ENCODE measurements at regions not wholly inside any gene's neighbourhood (a gene's known extent, or its start where the extent isn't known, plus 50 kb on each side); places are given as distances from the start of the nearest gene placed in this dataset.

DNA sequence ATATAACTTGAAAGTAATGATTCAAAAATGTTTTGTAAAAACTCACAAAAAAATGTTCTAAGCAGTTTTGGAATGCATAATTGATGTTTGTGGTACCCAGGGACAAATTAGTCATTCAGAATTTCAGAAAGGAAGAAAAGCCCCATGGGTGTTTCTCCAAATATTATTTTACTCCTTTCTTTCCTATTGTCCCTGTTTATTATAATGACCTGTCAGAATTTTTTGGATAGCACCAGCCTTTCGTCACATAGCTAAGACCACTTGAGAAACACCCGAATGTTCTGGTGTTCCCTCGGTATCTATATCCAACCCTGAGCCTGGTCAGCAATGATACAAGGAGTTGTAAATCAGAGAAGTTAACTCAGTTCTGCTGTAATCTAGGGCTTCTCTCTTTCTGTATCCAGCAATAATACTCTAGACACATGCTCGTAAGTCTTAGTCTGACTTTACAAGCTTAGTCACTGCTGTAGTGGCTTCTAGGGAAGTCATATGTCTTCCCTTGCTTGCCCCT, 64.8 kb upstream of the MEOX2 start:
- TF ChIP-seq, protein P1, sequence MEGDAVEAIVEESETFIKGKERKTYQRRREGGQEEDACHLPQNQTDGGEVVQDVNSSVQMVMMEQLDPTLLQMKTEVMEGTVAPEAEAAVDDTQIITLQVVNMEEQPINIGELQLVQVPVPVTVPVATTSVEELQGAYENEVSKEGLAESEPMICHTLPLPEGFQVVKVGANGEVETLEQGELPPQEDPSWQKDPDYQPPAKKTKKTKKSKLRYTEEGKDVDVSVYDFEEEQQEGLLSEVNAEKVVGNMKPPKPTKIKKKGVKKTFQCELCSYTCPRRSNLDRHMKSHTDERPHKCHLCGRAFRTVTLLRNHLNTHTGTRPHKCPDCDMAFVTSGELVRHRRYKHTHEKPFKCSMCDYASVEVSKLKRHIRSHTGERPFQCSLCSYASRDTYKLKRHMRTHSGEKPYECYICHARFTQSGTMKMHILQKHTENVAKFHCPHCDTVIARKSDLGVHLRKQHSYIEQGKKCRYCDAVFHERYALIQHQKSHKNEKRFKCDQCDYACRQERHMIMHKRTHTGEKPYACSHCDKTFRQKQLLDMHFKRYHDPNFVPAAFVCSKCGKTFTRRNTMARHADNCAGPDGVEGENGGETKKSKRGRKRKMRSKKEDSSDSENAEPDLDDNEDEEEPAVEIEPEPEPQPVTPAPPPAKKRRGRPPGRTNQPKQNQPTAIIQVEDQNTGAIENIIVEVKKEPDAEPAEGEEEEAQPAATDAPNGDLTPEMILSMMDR (IDR thresholded peaks at IDR 0.05) = no peak
- TF ChIP-seq POLR2A (IDR thresholded peaks at IDR 0.05) = no peak

Data from thyroid gland (tissue), 4 donors.